ENCODE measurements at regions not wholly inside any gene's neighbourhood (a gene's known extent, or its start where the extent isn't known, plus 50 kb on each side); places are given as distances from the start of the nearest gene placed in this dataset.

DNA sequence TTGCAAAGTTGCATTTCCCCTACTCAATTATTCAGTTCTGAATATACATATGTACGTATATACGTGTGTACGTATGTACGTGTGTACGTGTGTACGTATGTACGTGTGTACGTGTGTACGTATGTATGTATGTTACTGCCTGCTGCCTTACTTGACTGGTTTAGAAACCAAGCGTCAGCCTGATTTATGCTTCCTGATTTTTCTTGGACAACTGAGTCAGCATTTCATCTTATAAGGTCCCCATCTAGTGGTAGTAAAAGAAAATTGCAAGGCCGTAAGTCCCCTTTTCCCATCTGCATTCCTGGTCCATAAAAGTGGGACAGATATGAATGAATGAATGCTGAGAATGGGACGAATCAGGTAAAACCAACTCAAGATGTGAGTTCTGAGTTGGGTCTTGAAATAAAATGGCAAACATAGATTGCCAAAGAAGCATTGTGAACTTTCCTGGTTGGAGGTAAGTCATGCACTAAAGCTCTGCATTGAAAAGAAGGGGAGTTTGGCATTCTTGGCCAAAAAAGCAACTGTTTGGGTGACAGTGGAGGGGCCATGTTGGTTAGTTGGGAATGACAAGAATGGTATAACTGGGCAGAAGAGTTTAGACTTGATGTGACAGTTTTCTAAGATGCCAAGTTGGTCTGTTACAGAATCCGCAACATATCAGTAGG lies 76.4 kb upstream of the DNAH14 start:
- no peaks in the 10 kb centered on the region for H3F3A ChIP-seq (ENCODE audit: low read depth)
- no peak overlapping the region for H3K27ac Mint-ChIP-seq
- H3K4me1 Mint-ChIP-seq: no peaks in the 10 kb centered on the region
- no peak overlapping the region for H2AFZ ChIP-seq (replicated peaks)
- H4K20me1 ChIP-seq (ENCODE audit: low read depth): no peaks in the 10 kb centered on the region
- H3K27ac ChIP-seq: no peak overlapping the region
- no peak overlapping the region for H3K4me2 ChIP-seq
- peak; percentile 45 for DNase-seq (ENCODE audit: low spot score)
- H3K4me3 ChIP-seq: no peak overlapping the region
- no peaks in the 10 kb centered on the region for H3K27me3 ChIP-seq
- H3K9ac ChIP-seq: no peak overlapping the region
- TF ChIP-seq, protein P1, sequence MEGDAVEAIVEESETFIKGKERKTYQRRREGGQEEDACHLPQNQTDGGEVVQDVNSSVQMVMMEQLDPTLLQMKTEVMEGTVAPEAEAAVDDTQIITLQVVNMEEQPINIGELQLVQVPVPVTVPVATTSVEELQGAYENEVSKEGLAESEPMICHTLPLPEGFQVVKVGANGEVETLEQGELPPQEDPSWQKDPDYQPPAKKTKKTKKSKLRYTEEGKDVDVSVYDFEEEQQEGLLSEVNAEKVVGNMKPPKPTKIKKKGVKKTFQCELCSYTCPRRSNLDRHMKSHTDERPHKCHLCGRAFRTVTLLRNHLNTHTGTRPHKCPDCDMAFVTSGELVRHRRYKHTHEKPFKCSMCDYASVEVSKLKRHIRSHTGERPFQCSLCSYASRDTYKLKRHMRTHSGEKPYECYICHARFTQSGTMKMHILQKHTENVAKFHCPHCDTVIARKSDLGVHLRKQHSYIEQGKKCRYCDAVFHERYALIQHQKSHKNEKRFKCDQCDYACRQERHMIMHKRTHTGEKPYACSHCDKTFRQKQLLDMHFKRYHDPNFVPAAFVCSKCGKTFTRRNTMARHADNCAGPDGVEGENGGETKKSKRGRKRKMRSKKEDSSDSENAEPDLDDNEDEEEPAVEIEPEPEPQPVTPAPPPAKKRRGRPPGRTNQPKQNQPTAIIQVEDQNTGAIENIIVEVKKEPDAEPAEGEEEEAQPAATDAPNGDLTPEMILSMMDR (IDR thresholded peaks at IDR 0.05): peak; percentile 88
- no peak for TF ChIP-seq EZH2phosphoT487 (IDR thresholded peaks at IDR 0.05)
- H3K36me3 Mint-ChIP-seq: no peaks in the 10 kb centered on the region
- H3K9me3 ChIP-seq (ENCODE audit: low read depth): no peaks in the 10 kb centered on the region
- H3K36me3 ChIP-seq: no peaks in the 10 kb centered on the region
- no peaks in the 10 kb centered on the region for H3K4me1 ChIP-seq
- no peaks in the 10 kb centered on the region for H3K79me2 ChIP-seq (ENCODE audit: low read depth)
- peaks cover 2% of the 10 kb centered on the region for H3K27me3 Mint-ChIP-seq (ENCODE audit: insufficient read depth, low read depth)
- H3K4me3 Mint-ChIP-seq: no peak overlapping the region
- H3K9me3 Mint-ChIP-seq: no peaks in the 10 kb centered on the region

DNA sequence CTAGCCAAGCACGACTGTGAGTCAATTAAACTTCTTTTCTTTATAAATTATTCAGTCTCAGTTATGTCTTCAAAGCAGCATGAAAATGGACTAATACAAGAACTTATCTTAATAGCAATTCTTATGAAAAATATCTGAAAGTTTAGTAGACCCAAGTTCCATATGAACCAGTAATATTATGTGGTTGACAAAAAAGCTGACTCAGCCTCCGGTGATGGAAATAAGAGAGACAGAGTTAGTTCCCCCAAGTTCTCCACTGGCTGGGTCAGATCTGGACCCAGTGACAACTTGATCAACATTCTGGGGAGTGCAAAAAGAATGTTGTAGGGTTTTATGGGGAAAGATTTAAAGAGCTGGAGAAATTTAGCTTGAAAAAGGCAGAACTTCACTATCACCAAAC lies 72.5 kb upstream of the DNAH14 start:
- Mint-ChIP-seq H3K36me3 (no peaks in the 10 kb centered on the region), H3K27ac (no peak overlapping the region)
- TF ChIP-seq, protein P1 (IDR thresholded peaks at IDR 0.05): no peak
- TF ChIP-seq EZH2 (IDR thresholded peaks at IDR 0.05): no peak
- TF ChIP-seq EZH2phosphoT487 (IDR thresholded peaks at IDR 0.05): no peak

DNA sequence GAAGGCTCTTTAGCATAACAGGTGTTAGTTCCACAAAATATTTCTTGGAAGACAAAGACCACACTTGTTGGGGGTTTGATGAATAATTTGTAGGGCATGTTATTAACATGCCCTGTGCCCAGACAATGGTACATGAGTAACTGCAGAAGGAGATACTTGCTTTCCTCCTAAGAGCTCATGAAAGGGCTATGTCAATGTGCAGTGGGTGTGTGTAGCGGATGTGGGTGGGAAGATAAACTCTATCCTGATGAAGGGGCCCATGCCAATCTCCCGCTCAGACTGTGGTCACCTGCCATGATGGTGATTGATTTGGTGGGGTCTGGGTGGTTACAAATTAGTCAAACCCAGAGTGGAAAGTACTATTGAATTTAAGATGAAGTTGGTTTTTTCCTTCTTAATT lies 69.8 kb upstream of the DNAH14 start:
- no peaks in the 10 kb centered on the region for H3K9me3 ChIP-seq (ENCODE audit: low read depth)
- DNase-seq (ENCODE audit: low spot score): no peak
- no peak overlapping the region for H3K9ac ChIP-seq
- Mint-ChIP-seq H3K9me3 (peaks cover 5% of the 10 kb centered on the region), H3K27me3 (ENCODE audit: insufficient read depth, low read depth) (peaks cover 2% of the 10 kb centered on the region), H3K4me3 (peak overlapping the region; percentile 25), H3K27ac (no peak overlapping the region), H3K4me1 (peaks cover 23% of the 10 kb centered on the region), H3K36me3 (no peaks in the 10 kb centered on the region)
- H3F3A ChIP-seq (ENCODE audit: low read depth): no peaks in the 10 kb centered on the region
- H3K4me3 ChIP-seq: no peak overlapping the region
- H3K36me3 ChIP-seq: no peaks in the 10 kb centered on the region
- H3K27me3 ChIP-seq: no peaks in the 10 kb centered on the region
- no peak overlapping the region for H3K27ac ChIP-seq
- no peak overlapping the region for H2AFZ ChIP-seq (replicated peaks)
- TF ChIP-seq, protein P1 (IDR thresholded peaks at IDR 0.05): no peak
- TF ChIP-seq EZH2 (IDR thresholded peaks at IDR 0.05) (no peak), EZH2phosphoT487 (IDR thresholded peaks at IDR 0.05) (no peak)
- no peak overlapping the region for H3K4me2 ChIP-seq
- H3K79me2 ChIP-seq (ENCODE audit: low read depth): no peaks in the 10 kb centered on the region
- H4K20me1 ChIP-seq (ENCODE audit: low read depth): no peaks in the 10 kb centered on the region
- H3K4me1 ChIP-seq: no peaks in the 10 kb centered on the region

More for the DNA sequence above, 72.5 kb upstream of the DNAH14 start:
- Histone ChIP-seq H2AFZ (replicated peaks) (no peak overlapping the region), H3K4me2 (no peak overlapping the region), H3F3A (ENCODE audit: low read depth) (no peaks in the 10 kb centered on the region), H3K4me1 (no peaks in the 10 kb centered on the region), H3K27ac (no peak overlapping the region), H3K9ac (no peak overlapping the region), H3K4me3 (no peak overlapping the region), H3K36me3 (no peaks in the 10 kb centered on the region), H3K79me2 (ENCODE audit: low read depth) (no peaks in the 10 kb centered on the region), H4K20me1 (ENCODE audit: low read depth) (no peaks in the 10 kb centered on the region), H3K9me3 (ENCODE audit: low read depth) (no peaks in the 10 kb centered on the region), H3K27me3 (no peaks in the 10 kb centered on the region)
- Mint-ChIP-seq H3K9me3 (peaks cover 2% of the 10 kb centered on the region), H3K27me3 (ENCODE audit: insufficient read depth, low read depth) (peaks cover 2% of the 10 kb centered on the region), H3K4me3 (no peak overlapping the region), H3K4me1 (peaks cover 23% of the 10 kb centered on the region)
- no peak for DNase-seq (ENCODE audit: low spot score)

Data from neural progenitor cell (in vitro differentiated cells).